HepG2 (cell line): ENCODE measurements at regions not wholly inside any gene's neighbourhood (a gene's known extent, or its start where the extent isn't known, plus 50 kb on each side); places are given as distances from the start of the nearest gene placed in this dataset.

Experiments used
- ATAC-seq: fragments of 200-7000 bp; cut with Tn5 transposase; 3 replicates; pipeline ENCODE4 v1.9.1; 2020; ENCODE audit warnings: mild to moderate bottlenecking, moderate library complexity
- BruUV-seq: library from RNA; stranded (reverse); fragments of 400-500 nt; replicated peaks from 2 replicates; lab custom pipeline; 2021; lab: Mats Ljungman, UMichigan
- CTCF ChIA-PET: fragments of 300-600 bp; formaldehyde crosslinking; extraction: SDS; loops from one replicate; lab custom pipeline; 2021; ENCODE audit warnings: low total read pairs, inconsistent platforms, low intra/inter-chr PET ratio; lab: Yijun Ruan, JAX
- POLR2A ChIA-PET: fragments of 350-600 bp; sonication (Branson Sonifier 250); formaldehyde crosslinking; loops from one replicate; lab custom pipeline; 2020; ENCODE audit warnings: antibody characterized with exemption, inconsistent platforms; lab: Yijun Ruan, JAX
- DNase-seq: peaks from one replicate; pipeline ENCODE4 v3.0.0-alpha.2; 2015; ENCODE audit warnings: low spot score
- FAIRE-seq: peaks from 3 replicates; lab custom pipeline; 2011; peaks lifted over from hg19 to GRCh38; lab: Jason Lieb, UNC
- H2AFZ ChIP-seq: one replicate; pipeline ENCODE4 v1.6.1; 2011; ENCODE audit warnings: low read length, inconsistent platforms
- H3K27ac ChIP-seq: fragments of 300-600 bp; 3 replicates; pipeline ENCODE4 v1.8.0; 2011; ENCODE audit warnings: mixed run types, mild to moderate bottlenecking, mixed read lengths, low read length, inconsistent platforms; ENCODE audit not compliant: insufficient read depth; ENCODE audit errors: extremely low read length
- H3K27me3 ChIP-seq, 2 experiments: fragments of 200-600 bp in 1 of 2; 2 replicates in 1 of 2; 3 replicates in 1 of 2; pipeline versions ENCODE4 v1.6.0 to v1.8.0; 2011; ENCODE audit warnings: low read length in 2 of 2, mild to moderate bottlenecking in 2 of 2, moderate library complexity in 2 of 2, inconsistent platforms in 1 of 2; ENCODE audit not compliant: insufficient read depth in 2 of 2, control insufficient read depth in 1 of 2
- H3K36me3 ChIP-seq, 2 experiments: fragments of 200-600 bp in 1 of 2; replicated peaks in 1 of 2; 2 replicates in 1 of 2; 3 replicates in 1 of 2; pipeline versions ENCODE4 v1.5.1 to v1.8.0; 2011; ENCODE audit warnings: low read length in 2 of 2, inconsistent platforms in 1 of 2; ENCODE audit not compliant: insufficient read depth in 2 of 2, control insufficient read depth in 1 of 2
- H3K4me1 ChIP-seq: 2 replicates; pipeline ENCODE4 v1.5.1; 2012; ENCODE audit warnings: low read length, inconsistent platforms; ENCODE audit not compliant: insufficient read depth
- H3K4me2 ChIP-seq: 2 replicates; pipeline ENCODE4 v1.6.0; 2011; ENCODE audit warnings: low read depth, low read length, inconsistent platforms
- H3K4me3 ChIP-seq, 3 experiments: fragments of 200-600 bp in 1 of 3; sonication (generic), shearing (Covaris generic) in 1 of 3; replicated peaks in 1 of 3; 2 replicates each; pipeline ENCODE4 v1.5.1; 2011 to 2016; ENCODE audit warnings: low read length in 3 of 3, inconsistent platforms in 2 of 3, low read depth in 2 of 3, mild to moderate bottlenecking in 2 of 3, control low read depth in 1 of 3, mixed read lengths in 1 of 3; ENCODE audit not compliant: insufficient read depth in 1 of 3
- H3K79me2 ChIP-seq: one replicate; pipeline ENCODE4 v1.6.1; 2011; ENCODE audit warnings: low read length, inconsistent platforms; ENCODE audit not compliant: insufficient read depth
- H3K9ac ChIP-seq: 2 replicates; pipeline ENCODE4 v1.6.0; 2011; ENCODE audit warnings: mild to moderate bottlenecking, low read depth, low read length, inconsistent platforms; ENCODE audit not compliant: insufficient read depth
- H3K9me3 ChIP-seq: 2 replicates; pipeline ENCODE4 v1.5.1; 2012; ENCODE audit warnings: mild to moderate bottlenecking, low read length
- H4K20me1 ChIP-seq: 2 replicates; pipeline ENCODE4 v1.6.0; 2011; ENCODE audit warnings: inconsistent platforms, mild to moderate bottlenecking, low read length, moderate library complexity; ENCODE audit not compliant: insufficient read depth
- BRCA1 ChIP-seq: sonication (generic); formaldehyde crosslinking; IDR thresholded peaks from 2 replicates; pipeline ENCODE4 v1.4.0; 2020; ENCODE audit warnings: missing genetic modification reagents
- CBX1 ChIP-seq: IDR thresholded peaks from one replicate; pipeline ENCODE4 v1.6.1; 2016; ENCODE audit warnings: antibody characterized with exemption, low read depth
- CEBPG ChIP-seq: IDR thresholded peaks from 2 replicates; pipeline ENCODE4 v1.6.1; 2016
- MYC ChIP-seq: sonication (generic); formaldehyde crosslinking; IDR thresholded peaks from 2 replicates; pipeline ENCODE4 v1.9.0; 2021; ENCODE audit warnings: missing genetic modification reagents, borderline replicate concordance
- NBN ChIP-seq: fragments of 450-650 bp; conservative IDR thresholded peaks from 2 replicates; pipeline ENCODE4 v1.6.1; 2017
- NFE2 ChIP-seq: sonication (generic); formaldehyde crosslinking; IDR thresholded peaks from 2 replicates; pipeline ENCODE4 v1.4.0; 2020; ENCODE audit warnings: missing genetic modification reagents
- NFRKB ChIP-seq: fragments of 450-650 bp; IDR thresholded peaks from 2 replicates; pipeline ENCODE4 v1.6.1; 2017
- NR2F6 ChIP-seq, 2 experiments: IDR thresholded peaks; 2 replicates each; pipeline ENCODE4 v1.6.1; 2016; ENCODE audit warnings: antibody characterized with exemption in 1 of 2, mild to moderate bottlenecking in 1 of 2
- PTBP1 ChIP-seq: fragments of 200-400 bp; formaldehyde crosslinking; IDR thresholded peaks from 2 replicates; pipeline ENCODE4 v1.6.1; 2018; ENCODE audit warnings: low read length, low read depth; ENCODE audit not compliant: poor library complexity, severe bottlenecking
- RNF2 ChIP-seq: fragments of 450-650 bp; conservative IDR thresholded peaks from 2 replicates; pipeline ENCODE4 v1.6.1; 2016; ENCODE audit warnings: low read depth
- SP2 ChIP-seq: sonication (generic); formaldehyde crosslinking; IDR thresholded peaks from 2 replicates; pipeline ENCODE4 v1.5.1; 2020; ENCODE audit warnings: mild to moderate bottlenecking, missing genetic modification reagents
- TARDBP ChIP-seq: sonication (generic); formaldehyde crosslinking; IDR thresholded peaks from 2 replicates; pipeline ENCODE4 v1.8.0; 2022; ENCODE audit warnings: mild to moderate bottlenecking, missing genetic modification reagents
- ZNF446 ChIP-seq: sonication (generic); formaldehyde crosslinking; IDR thresholded peaks from 2 replicates; pipeline ENCODE4 v1.5.0; 2020; ENCODE audit warnings: mild to moderate bottlenecking, missing genetic modification reagents
- ZNF570 ChIP-seq: sonication (generic); formaldehyde crosslinking; IDR thresholded peaks from 2 replicates; pipeline ENCODE4 v1.4.0; 2020; ENCODE audit warnings: mild to moderate bottlenecking, missing genetic modification reagents, borderline replicate concordance
- WGBS: methylation state at CpG from one replicate; pipeline ENCODE4 v1.1.6; 2017; ENCODE audit warnings: low lambda C conversion rate; 5-methylcytosine and 5-hydroxymethylcytosine counted together
- in situ Hi-C: cut with HindIII; loops from 2 replicates; pipeline ENCODE4 v1.10.0; 2017; ENCODE audit warnings: low pct_unique_long_range_greater_than_20kb; ENCODE audit not compliant: extremely low pct_ligation_motif_present
- intact Hi-C: fragments of 100-400 bp; cut with micrococcal nuclease; formaldehyde crosslinking; loops from one replicate; pipeline ENCODE4 v1.10.0; 2022; ENCODE audit not compliant: unreplicated experiment
- TF ChIP-seq, protein P1 (sequence below): fragments of 450-650 bp; IDR thresholded peaks from 2 replicates; pipeline ENCODE4 v1.6.1; 2016
- TF ChIP-seq, protein P2 (sequence below): IDR thresholded peaks from 2 replicates; pipeline ENCODE4 v1.6.1; 2016; ENCODE audit warnings: missing compliant biosample characterization, missing genetic modification reagents, borderline replicate concordance
- TF ChIP-seq, protein P3 (sequence below): sonication (generic); formaldehyde crosslinking; IDR thresholded peaks from 2 replicates; pipeline ENCODE4 v1.5.0; 2020; ENCODE audit warnings: mild to moderate bottlenecking, missing genetic modification reagents

DNA sequence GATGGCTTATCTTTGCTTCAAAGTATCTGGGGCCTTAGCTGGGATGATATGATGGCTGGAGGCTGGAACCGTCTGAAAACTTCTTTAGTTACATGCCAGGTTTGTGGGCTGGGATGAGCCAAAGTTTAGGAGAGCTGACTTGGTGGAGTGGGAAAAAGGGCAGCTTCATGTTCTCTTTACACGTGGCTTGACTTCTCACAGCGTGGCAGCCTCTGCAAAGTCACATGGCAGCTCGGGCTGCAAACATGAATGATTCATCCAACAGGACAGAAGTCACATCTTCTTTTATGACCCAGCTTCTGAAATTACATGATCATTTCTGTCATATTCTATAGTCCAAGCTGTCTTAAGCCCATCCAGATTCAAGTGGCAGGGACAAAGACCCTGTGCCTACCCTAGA, 176.0 kb downstream of the OLFM4 start:
- H3K27me3 ChIP-seq: no peaks in the 10 kb centered on the region; a peak in 1 of 5 replicates
- H3K9ac ChIP-seq: no peak overlapping the region
- H3K9me3 ChIP-seq: no peaks in the 10 kb centered on the region
- H4K20me1 ChIP-seq: no peaks in the 10 kb centered on the region
- no peak overlapping the region for H3K4me2 ChIP-seq
- no peaks in the 10 kb centered on the region for H3K36me3 ChIP-seq
- no peaks in the 10 kb centered on the region for H3K79me2 ChIP-seq
- in situ Hi-C loops: no loop called here
- DNase-seq (no peak), ATAC-seq (no peak), FAIRE-seq (no peak)
- CTCF ChIA-PET: no interaction called here
- POLR2A ChIA-PET: no interaction called here
- BruUV-seq: no TSS peak
- intact Hi-C loops: no loop called here
- TF ChIP-seq PTBP1: no peak
- TF ChIP-seq, protein P1, sequence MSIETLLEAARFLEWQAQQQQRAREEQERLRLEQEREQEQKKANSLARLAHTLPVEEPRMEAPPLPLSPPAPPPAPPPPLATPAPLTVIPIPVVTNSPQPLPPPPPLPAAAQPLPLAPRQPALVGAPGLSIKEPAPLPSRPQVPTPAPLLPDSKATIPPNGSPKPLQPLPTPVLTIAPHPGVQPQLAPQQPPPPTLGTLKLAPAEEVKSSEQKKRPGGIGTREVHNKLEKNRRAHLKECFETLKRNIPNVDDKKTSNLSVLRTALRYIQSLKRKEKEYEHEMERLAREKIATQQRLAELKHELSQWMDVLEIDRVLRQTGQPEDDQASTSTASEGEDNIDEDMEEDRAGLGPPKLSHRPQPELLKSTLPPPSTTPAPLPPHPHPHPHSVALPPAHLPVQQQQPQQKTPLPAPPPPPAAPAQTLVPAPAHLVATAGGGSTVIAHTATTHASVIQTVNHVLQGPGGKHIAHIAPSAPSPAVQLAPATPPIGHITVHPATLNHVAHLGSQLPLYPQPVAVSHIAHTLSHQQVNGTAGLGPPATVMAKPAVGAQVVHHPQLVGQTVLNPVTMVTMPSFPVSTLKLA: peak; percentile 92
- no peak overlapping the region for H3K4me3 ChIP-seq
- 3% methylated on average over 4 of the region's 4 CpGs for WGBS
- no peak overlapping the region for H2AFZ ChIP-seq
- no peaks in the 10 kb centered on the region for H3K4me1 ChIP-seq
- H3K27ac ChIP-seq: no peak overlapping the region

DNA sequence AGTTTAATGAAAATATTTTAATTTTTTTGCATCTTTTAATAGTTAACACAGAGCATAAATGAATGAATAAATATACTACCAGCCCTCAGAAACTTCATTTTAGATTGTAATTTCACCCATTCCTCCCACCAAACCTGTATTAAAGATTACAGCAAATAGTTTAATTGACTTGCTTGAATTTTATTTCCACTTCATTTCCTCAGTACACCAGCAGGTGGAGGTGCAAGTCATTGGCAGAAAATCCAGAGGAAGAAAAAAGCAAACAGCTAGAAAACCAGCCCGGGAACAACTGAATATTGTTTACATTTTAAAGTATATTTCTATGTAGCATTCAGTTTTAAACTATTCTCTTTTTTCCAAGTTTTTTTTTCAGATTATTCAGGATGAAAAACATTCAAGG, 177.8 kb downstream of the OLFM4 start:
- intact Hi-C loops: no loop called here
- no peak for FAIRE-seq
- H3K79me2 ChIP-seq: no peaks in the 10 kb centered on the region
- TF ChIP-seq, protein P2, sequence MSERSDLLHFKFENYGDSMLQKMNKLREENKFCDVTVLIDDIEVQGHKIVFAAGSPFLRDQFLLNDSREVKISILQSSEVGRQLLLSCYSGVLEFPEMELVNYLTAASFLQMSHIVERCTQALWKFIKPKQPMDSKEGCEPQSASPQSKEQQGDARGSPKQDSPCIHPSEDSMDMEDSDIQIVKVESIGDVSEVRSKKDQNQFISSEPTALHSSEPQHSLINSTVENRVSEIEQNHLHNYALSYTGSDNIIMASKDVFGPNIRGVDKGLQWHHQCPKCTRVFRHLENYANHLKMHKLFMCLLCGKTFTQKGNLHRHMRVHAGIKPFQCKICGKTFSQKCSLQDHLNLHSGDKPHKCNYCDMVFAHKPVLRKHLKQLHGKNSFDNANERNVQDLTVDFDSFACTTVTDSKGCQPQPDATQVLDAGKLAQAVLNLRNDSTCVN (CRISPR knock-in tag): no peak
- TF ChIP-seq NBN (no peak), CBX1 (no peak), NFRKB (no peak), NR2F6 (IDR thresholded peaks at IDR 0.05) (no peak), NR2F6 (CRISPR knock-in tag; IDR thresholded peaks at IDR 0.05) (no peak), NFE2 (no peak), RNF2 (no peak), MYC (CRISPR knock-in tag) (no peak), ZNF570 (CRISPR knock-in tag) (no peak), BRCA1 (CRISPR knock-in tag) (no peak), SP2 (no peak), TARDBP (CRISPR knock-in tag) (no peak), CEBPG (CRISPR knock-in tag) (no peak), ZNF446 (CRISPR knock-in tag) (no peak)
- TF ChIP-seq, protein P3, sequence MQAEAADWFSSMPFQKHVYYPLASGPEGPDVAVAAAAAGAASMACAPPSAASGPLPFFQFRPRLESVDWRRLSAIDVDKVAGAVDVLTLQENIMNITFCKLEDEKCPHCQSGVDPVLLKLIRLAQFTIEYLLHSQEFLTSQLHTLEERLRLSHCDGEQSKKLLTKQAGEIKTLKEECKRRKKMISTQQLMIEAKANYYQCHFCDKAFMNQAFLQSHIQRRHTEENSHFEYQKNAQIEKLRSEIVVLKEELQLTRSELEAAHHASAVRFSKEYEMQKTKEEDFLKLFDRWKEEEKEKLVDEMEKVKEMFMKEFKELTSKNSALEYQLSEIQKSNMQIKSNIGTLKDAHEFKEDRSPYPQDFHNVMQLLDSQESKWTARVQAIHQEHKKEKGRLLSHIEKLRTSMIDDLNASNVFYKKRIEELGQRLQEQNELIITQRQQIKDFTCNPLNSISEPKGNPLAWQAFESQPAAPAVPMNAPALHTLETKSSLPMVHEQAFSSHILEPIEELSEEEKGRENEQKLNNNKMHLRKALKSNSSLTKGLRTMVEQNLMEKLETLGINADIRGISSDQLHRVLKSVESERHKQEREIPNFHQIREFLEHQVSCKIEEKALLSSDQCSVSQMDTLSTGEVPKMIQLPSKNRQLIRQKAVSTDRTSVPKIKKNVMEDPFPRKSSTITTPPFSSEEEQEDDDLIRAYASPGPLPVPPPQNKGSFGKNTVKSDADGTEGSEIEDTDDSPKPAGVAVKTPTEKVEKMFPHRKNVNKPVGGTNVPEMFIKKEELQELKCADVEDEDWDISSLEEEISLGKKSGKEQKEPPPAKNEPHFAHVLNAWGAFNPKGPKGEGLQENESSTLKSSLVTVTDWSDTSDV (CRISPR knock-in tag): no peak
- TF ChIP-seq, all 625 proteins: peak for 0
- no peak overlapping the region for H2AFZ ChIP-seq
- H3K27me3 ChIP-seq: no peaks in the 10 kb centered on the region
- H3K9ac ChIP-seq: no peak overlapping the region
- H3K36me3 ChIP-seq: no peaks in the 10 kb centered on the region
- ATAC-seq (no peak), DNase-seq (no peak)
- no peak overlapping the region for H3K4me3 ChIP-seq
- ChIA-PET CTCF (no interaction called here), POLR2A (no interaction called here)
- H3K4me1 ChIP-seq: no peaks in the 10 kb centered on the region
- BruUV-seq: no TSS peak
- in situ Hi-C loops: no loop called here
- H3K4me2 ChIP-seq: no peak overlapping the region
- H3K9me3 ChIP-seq: no peaks in the 10 kb centered on the region
- 0% methylated on average over 1 of the region's 1 CpG for WGBS
- H4K20me1 ChIP-seq: no peaks in the 10 kb centered on the region
- H3K27ac ChIP-seq: no peak overlapping the region
